OCI-LY1 (cell line): ENCODE measurements at regions not wholly inside any gene's neighbourhood (a gene's known extent, or its start where the extent isn't known, plus 50 kb on each side); places are given as distances from the start of the nearest gene placed in this dataset.

ENCODE experiments used
- H2AFZ ChIP-seq: fragments of 200-600 bp; sonication (generic), shearing (Covaris generic); 2 replicates; pipeline ENCODE4 v1.6.0; 2014; ENCODE audit warnings: antibody characterized with exemption, mild to moderate bottlenecking, low read length
- H3F3A ChIP-seq: fragments of 200-600 bp; sonication (generic), shearing (Covaris generic); 2 replicates; pipeline ENCODE4 v1.6.0; 2014; ENCODE audit warnings: mild to moderate bottlenecking, antibody characterized with exemption, low read length, moderate library complexity; ENCODE audit not compliant: insufficient read depth
- H3K27ac ChIP-seq: fragments of 200-600 bp; sonication (generic); 2 replicates; pipeline ENCODE4 v1.5.1; 2014; ENCODE audit warnings: low read length, mixed run types, mild to moderate bottlenecking, low read depth; ENCODE audit not compliant: poor library complexity, severe bottlenecking
- H3K27me3 ChIP-seq: fragments of 200-600 bp; sonication (generic); 2 replicates; pipeline ENCODE4 v1.6.0; 2014; ENCODE audit warnings: antibody characterized with exemption, mild to moderate bottlenecking, low read length, moderate library complexity; ENCODE audit not compliant: insufficient read depth
- H3K36me3 ChIP-seq: fragments of 200-600 bp; sonication (generic); 2 replicates; pipeline ENCODE4 v1.6.1; 2014; ENCODE audit warnings: mild to moderate bottlenecking, antibody characterized with exemption, low read length, moderate library complexity, mixed read lengths; ENCODE audit not compliant: insufficient read depth
- H3K4me1 ChIP-seq: fragments of 200-600 bp; sonication (generic); 2 replicates; pipeline ENCODE4 v1.5.1; 2014; ENCODE audit warnings: mild to moderate bottlenecking, low read length, moderate library complexity; ENCODE audit not compliant: insufficient read depth, severe bottlenecking
- H3K4me2 ChIP-seq: fragments of 200-600 bp; sonication (generic), shearing (Covaris generic); 2 replicates; pipeline ENCODE4 v1.6.1; 2014; ENCODE audit warnings: low read length
- H3K4me3 ChIP-seq: fragments of 200-600 bp; sonication (generic); 2 replicates; pipeline ENCODE4 v1.5.1; 2014; ENCODE audit warnings: low read length, low read depth, mild to moderate bottlenecking, mixed read lengths; ENCODE audit not compliant: poor library complexity, severe bottlenecking
- H3K79me2 ChIP-seq: fragments of 200-600 bp; shearing (Covaris generic); 2 replicates; pipeline ENCODE4 v1.6.1; 2016; ENCODE audit warnings: mixed run types, low read length, mixed read lengths; ENCODE audit not compliant: insufficient read depth
- H3K9ac ChIP-seq: fragments of 200-600 bp; sonication (generic), shearing (Covaris generic); 2 replicates; pipeline ENCODE4 v1.6.1; 2014; ENCODE audit warnings: mild to moderate bottlenecking, low read length, mixed read lengths
- H3K9me2 ChIP-seq: fragments of 200-600 bp; sonication (generic), shearing (Covaris generic); 2 replicates; pipeline ENCODE4 v1.6.1; 2014; ENCODE audit warnings: low read depth, mild to moderate bottlenecking, low read length, mixed read lengths
- H3K9me3 ChIP-seq: fragments of 200-600 bp; shearing (Covaris generic); 2 replicates; pipeline ENCODE4 v1.6.1; 2014; ENCODE audit warnings: low read length, mixed read lengths
- H4K20me1 ChIP-seq: fragments of 200-600 bp; sonication (generic), shearing (Covaris generic); 2 replicates; pipeline ENCODE4 v1.6.0; 2016; ENCODE audit warnings: mild to moderate bottlenecking, low read length; ENCODE audit not compliant: insufficient read depth
- EZH2 ChIP-seq: fragments of 200-600 bp; sonication (generic), shearing (Covaris generic); IDR thresholded peaks from 2 replicates; pipeline ENCODE4 v1.8.0; 2017; ENCODE audit warnings: borderline replicate concordance, mixed run types, mild to moderate bottlenecking, antibody characterized with exemption, low read length, moderate library complexity, mixed read lengths

DNA sequence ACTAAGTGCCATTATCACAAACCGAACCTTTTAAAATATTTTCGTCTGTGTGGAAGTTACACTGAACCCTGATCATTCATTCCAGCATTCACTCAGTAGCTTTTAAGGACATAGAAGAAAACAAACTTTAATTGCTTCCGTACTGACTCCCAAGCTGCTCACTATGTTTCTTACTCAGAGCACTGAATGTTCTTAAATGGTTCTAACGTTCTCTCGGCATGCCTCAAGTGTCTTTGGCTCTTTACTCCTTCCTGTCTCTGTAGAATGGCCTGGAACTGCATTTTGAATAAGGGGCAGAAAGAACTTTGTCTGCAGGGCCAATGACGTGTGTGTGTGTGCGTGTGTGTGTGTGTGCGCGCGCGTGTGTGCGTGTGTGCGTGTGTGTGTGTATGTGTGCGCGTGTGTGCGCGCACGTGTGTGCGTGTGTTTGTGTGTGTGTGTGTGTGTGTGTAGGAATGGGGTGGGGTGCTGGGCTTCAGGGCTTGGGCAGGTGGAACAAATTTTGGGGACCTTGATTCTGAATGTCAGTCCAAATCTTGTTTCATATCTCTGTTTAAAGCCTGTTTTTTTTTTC lies 50.5 kb upstream of the PAQR3 start:
- Histone ChIP-seq H3K79me2 (no peaks in the 10 kb centered on the region), H2AFZ (no peak overlapping the region), H3K9me2 (no peaks in the 10 kb centered on the region), H4K20me1 (no peaks in the 10 kb centered on the region), H3K4me2 (no peak overlapping the region), H3K4me3 (no peak overlapping the region), H3F3A (no peaks in the 10 kb centered on the region), H3K4me1 (no peaks in the 10 kb centered on the region), H3K9ac (no peak overlapping the region), H3K27ac (no peak overlapping the region), H3K36me3 (no peaks in the 10 kb centered on the region), H3K27me3 (no peaks in the 10 kb centered on the region), H3K9me3 (no peaks in the 10 kb centered on the region)
- no peak for TF ChIP-seq EZH2
